H1 (cell line): ENCODE measurements at regions not wholly inside any gene's neighbourhood (a gene's known extent, or its start where the extent isn't known, plus 50 kb on each side); places are given as distances from the start of the nearest gene placed in this dataset.

Source experiments
- CHD1 ChIP-seq: IDR thresholded peaks from 2 replicates; pipeline ENCODE4 v1.6.1; 2012; ENCODE audit warnings: low read depth, low read length, improper control_type of control experiment
- CREB1 ChIP-seq: IDR thresholded peaks from 2 replicates; pipeline ENCODE4 v1.6.1; 2012; ENCODE audit warnings: inconsistent platforms
- NRF1 ChIP-seq: IDR thresholded peaks from 2 replicates; pipeline ENCODE4 v1.6.1; 2011; ENCODE audit warnings: mild to moderate bottlenecking, low read depth, low read length, improper control_type of control experiment
- RXRA ChIP-seq: IDR thresholded peaks from 2 replicates; pipeline ENCODE4 v1.6.1; 2011; ENCODE audit warnings: low read depth, mild to moderate bottlenecking, low read length, moderate library complexity; ENCODE audit not compliant: insufficient read depth
- SIN3A ChIP-seq, 2 experiments: IDR thresholded peaks in 1 of 2; conservative IDR thresholded peaks in 1 of 2; 2 replicates each; pipeline ENCODE4 v1.6.1; 2011 to 2012; ENCODE audit warnings: low read length in 2 of 2, improper control_type of control experiment in 1 of 2, low read depth in 1 of 2, mild to moderate bottlenecking in 1 of 2
- SIRT6 ChIP-seq: IDR thresholded peaks from one replicate; pipeline ENCODE4 v1.7.1; 2012; ENCODE audit warnings: low read length, inconsistent platforms
- SP4 ChIP-seq: IDR thresholded peaks from 2 replicates; pipeline ENCODE4 v1.6.1; 2012; ENCODE audit warnings: low read length, inconsistent platforms

- no peak for TF ChIP-seq SIRT6
- no peak for TF ChIP-seq NRF1
- no peak for TF ChIP-seq SIN3A (conservative IDR thresholded peaks at IDR 0.05 in 1 of 2, IDR thresholded peaks at IDR 0.05 in 1 of 2; ENCODE audit: low read depth in 1 of 2, low read length in 2 of 2)
- no peak for TF ChIP-seq CREB1
- TF ChIP-seq SP4, result no peak
- no peak for TF ChIP-seq RXRA
- TF ChIP-seq CHD1, result no peak
Measured at GRCh38 chr12:45148006-45148405, 67.9 kb upstream of the ANO6 start (continued).
